Testis (tissue), 2 donors: ENCODE measurements at regions not wholly inside any gene's neighbourhood (a gene's known extent, or its start where the extent isn't known, plus 50 kb on each side); places are given as distances from the start of the nearest gene placed in this dataset.

Source experiments
- CTCF ChIP-seq, 3 experiments: fragments of 450-650 bp in 2 of 3; fragments of 200-600 bp in 1 of 3; sonication (generic) in 1 of 3; IDR thresholded peaks; one replicate each; pipeline ENCODE4 v1.5.1; 2016 to 2019; ENCODE audit warnings: antibody characterized with exemption in 3 of 3, mild to moderate bottlenecking in 2 of 3, moderate library complexity in 1 of 3
- POLR2A ChIP-seq: fragments of 450-650 bp; IDR thresholded peaks from one replicate; pipeline ENCODE4 v1.6.1; 2017; ENCODE audit warnings: antibody characterized with exemption, mild to moderate bottlenecking, moderate library complexity

DNA sequence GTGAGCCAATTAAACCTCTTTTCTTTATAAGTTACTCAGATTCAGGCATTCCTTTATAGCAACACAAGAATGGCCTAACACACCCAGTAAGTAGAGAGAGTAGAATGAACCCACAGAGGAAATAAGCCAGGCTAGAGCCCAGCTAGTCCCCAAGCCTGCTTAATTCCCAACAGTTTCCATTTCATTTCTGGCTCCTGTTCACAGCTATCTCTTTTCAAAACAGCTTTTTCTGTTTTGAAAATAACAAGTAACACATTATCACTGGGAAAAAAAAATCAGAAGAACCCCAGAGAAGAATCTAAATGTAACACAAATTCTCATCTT, 69.0 kb downstream of the HSPB8 start:
- TF ChIP-seq CTCF (IDR thresholded peaks at IDR 0.05) (no peak), POLR2A (no peak)
